MM.1S (cell line): ENCODE measurements at regions not wholly inside any gene's neighbourhood (a gene's known extent, or its start where the extent isn't known, plus 50 kb on each side); places are given as distances from the start of the nearest gene placed in this dataset.

ENCODE experiments used
- EZH2 ChIP-seq: fragments of 300-600 bp; sonication (generic); optimal IDR thresholded peaks from 2 replicates; pipeline ENCODE3; 2017; ENCODE audit warnings: low read depth, mild to moderate bottlenecking, antibody characterized with exemption, low read length, mixed read lengths
- TF ChIP-seq, protein P1 (sequence below): fragments of 300-600 bp; sonication (generic); IDR thresholded peaks from 2 replicates; pipeline ENCODE4 v1.5.1; 2016; ENCODE audit warnings: antibody characterized with exemption, low read length, mixed read lengths

DNA sequence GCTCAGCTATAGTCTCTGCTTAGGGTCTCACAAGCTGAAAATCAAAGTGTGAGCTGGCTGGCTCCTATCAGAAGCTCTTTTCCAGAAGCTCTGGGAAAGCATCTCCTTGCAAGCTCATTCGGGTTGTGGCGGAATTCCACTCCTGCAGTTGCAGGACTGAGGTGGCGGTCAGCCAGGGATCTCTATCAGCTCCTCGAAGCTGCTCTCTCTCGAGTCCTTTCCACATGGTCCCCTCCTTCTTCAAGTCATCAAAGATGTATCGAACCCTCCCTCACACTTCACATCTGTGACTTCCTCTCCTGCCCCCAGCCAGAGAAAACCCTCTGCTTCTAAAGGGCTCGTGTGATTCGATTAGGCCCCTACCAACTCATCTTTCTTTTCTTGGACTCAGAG, 141.7 kb downstream of the ZFP36L2 start:
- TF ChIP-seq, protein P1, sequence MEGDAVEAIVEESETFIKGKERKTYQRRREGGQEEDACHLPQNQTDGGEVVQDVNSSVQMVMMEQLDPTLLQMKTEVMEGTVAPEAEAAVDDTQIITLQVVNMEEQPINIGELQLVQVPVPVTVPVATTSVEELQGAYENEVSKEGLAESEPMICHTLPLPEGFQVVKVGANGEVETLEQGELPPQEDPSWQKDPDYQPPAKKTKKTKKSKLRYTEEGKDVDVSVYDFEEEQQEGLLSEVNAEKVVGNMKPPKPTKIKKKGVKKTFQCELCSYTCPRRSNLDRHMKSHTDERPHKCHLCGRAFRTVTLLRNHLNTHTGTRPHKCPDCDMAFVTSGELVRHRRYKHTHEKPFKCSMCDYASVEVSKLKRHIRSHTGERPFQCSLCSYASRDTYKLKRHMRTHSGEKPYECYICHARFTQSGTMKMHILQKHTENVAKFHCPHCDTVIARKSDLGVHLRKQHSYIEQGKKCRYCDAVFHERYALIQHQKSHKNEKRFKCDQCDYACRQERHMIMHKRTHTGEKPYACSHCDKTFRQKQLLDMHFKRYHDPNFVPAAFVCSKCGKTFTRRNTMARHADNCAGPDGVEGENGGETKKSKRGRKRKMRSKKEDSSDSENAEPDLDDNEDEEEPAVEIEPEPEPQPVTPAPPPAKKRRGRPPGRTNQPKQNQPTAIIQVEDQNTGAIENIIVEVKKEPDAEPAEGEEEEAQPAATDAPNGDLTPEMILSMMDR, result no peak
- no peak for TF ChIP-seq EZH2
